Hepatocyte (in vitro differentiated cells): ENCODE measurements at regions not wholly inside any gene's neighbourhood (a gene's known extent, or its start where the extent isn't known, plus 50 kb on each side); places are given as distances from the start of the nearest gene placed in this dataset.
"Not testable (repeated sequence)": the region's sequence is repeated elsewhere in the genome, so short reads cannot be mapped to it uniquely, and the experiment has no call there.

Experiments used
- EZH2 ChIP-seq: fragments of 200-600 bp; sonication (generic); IDR thresholded peaks from 2 replicates; pipeline ENCODE4 v1.6.1; 2016; ENCODE audit warnings: antibody characterized with exemption, mild to moderate bottlenecking, borderline replicate concordance
- EZH2phosphoT487 ChIP-seq: fragments of 200-600 bp; sonication (generic); IDR thresholded peaks from one replicate; pipeline ENCODE4 v1.6.1; 2018; ENCODE audit warnings: antibody characterized with exemption, mild to moderate bottlenecking, low read depth, moderate library complexity; ENCODE audit not compliant: unreplicated experiment, severe bottlenecking

GRCh38 chr3:107470496-107470895 lies 52.3 kb upstream of the BBX start:
- TF ChIP-seq EZH2phosphoT487, EZH2: not testable (repeated sequence)
